ENCODE measurements at regions not wholly inside any gene's neighbourhood (a gene's known extent, or its start where the extent isn't known, plus 50 kb on each side); places are given as distances from the start of the nearest gene placed in this dataset.
A peak's percentile ranks its signal among the peaks of the same experiment; 100 is the strongest.

DNA sequence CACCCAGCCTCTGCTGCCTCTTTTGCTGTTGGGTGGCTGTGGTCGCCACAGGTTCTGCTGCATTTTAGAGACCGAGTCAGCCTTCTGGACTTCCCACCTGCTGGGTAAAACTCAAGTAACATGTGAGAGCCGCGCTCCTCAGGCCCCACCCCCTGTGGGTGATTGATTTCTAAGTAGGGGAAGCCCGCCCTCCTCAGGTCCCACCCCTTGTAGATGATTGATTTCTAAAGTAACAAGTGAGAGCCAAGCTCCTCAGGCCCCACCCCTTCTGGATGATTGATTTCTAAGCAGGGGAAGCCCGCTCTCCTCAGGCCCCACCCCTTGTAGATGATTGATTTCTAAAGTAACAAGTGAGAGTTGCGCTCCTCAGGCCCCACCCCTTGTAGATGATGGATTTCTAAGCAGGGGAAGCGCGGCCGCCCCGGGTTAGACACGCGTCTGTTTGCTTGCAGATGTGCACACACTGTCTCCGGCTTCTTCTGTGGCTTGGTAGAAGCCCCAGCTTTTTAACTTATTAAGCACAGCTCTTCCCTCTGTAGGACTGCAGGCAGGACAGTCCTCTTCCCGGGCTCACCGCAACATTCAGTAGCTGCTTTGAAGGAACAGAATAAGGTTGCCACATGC is 83.4 kb downstream of the FAM43A start:
- peak; percentile 91 for DNase-seq

DNA sequence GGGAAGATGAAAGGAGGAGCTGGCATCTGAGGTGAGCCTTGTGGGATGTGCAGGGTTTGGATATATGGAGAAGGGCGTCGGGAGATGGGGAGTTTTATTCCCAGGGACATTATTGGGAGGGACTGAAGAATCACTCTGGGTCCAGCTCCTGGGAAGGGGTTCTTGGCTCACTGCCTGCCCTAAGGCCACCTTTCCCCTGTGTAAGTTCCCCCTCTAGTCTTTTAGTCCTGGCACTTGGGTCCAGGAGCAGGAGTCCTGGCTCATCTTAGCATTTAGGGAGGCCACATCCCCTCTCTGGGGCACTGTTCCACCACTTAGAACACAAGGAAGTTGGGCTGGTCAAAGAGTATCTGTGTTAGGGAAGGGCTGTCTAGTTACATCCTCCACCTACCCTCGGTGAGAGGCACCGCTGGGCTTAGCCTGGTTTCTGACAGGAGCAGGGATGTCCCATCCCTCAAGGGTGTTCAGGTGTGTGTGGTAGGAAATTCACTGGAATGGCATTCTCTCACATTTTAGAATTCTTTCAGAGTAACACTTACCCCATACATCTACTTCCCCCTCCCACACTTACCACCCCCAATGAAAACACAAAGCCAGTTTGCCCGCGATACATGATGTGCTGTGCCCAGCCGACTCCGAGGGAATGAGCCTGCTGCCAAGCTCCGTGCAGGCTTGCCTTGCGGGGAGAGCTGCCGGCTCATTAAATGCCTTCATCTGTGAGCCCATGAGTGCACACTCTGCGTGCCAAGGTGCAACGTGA is 86.7 kb downstream of the FAM43A start:
- DNase-seq: no peak

DNA sequence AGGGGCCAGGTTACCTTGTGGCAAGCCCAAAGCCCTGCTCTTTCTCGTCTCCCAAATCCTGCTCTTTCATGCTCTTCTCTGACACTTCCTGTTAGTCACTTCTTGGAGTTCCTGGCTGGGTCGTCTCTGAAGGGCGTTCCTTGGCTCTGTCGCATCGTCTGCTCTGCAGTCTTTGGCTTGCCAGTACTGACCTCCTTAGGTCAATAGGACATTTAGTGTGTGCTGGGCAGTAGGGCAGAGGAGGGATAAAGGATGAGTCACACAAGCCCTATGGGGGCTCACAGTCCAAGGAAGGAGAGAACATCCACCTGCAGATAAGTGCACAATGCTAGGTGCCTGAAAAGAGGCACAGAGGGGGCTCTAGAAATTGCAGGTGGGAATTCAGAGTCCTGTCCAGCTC is 87.5 kb downstream of the FAM43A start:
- no peak for DNase-seq

DNA sequence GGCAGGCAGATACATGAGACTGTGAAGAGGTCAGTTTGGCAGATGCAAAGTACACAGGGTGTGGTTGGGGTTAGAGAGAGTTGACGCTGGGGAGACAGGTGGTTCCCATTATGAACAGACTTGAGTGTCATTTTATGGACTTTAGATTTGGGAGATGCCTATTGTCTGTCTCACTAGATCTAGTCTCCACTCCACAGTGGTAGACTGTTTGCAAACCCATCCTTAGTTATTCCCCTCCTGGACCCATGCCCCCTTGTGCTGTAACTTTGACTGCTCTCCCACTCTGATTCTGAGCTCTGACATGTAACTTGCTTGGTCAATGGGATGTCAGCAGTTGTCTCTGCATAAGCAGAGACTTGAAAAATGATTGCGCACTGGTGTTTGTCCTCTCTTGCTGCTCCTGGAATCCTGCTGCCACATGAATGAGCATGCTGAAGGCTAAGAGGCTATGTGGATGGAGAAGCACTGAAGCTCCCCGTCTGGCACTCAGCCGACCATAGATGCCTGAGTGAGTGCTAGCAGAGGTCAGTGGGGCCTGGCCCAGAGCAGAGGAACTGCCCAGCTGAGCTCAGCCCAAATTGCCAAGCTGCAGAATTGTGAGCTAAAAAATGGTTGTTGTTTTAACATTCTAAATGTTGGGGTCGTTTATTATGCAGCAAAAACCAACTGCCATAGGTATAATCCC is 88.2 kb downstream of the FAM43A start:
- no peak for DNase-seq

DNA sequence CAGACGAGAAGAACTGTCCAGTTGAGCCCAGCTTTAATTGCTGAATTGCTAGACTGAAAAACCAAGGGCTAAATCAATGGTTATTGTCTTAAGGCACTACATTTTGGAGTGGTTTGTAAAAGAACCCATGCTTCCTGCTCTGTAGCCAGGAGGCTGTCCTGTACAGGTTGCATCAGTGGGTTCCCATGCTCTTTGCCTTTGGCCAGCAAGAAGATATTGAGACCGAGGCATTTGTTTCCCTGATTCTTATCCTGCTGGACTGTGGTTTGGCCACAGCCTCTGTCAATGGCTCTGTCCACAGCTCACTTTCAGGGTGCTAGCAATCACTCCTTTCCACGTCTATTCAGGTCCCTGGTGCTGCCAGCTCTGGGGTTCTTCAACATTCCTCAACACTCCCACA is 89.6 kb downstream of the FAM43A start:
- no peak for DNase-seq

DNA sequence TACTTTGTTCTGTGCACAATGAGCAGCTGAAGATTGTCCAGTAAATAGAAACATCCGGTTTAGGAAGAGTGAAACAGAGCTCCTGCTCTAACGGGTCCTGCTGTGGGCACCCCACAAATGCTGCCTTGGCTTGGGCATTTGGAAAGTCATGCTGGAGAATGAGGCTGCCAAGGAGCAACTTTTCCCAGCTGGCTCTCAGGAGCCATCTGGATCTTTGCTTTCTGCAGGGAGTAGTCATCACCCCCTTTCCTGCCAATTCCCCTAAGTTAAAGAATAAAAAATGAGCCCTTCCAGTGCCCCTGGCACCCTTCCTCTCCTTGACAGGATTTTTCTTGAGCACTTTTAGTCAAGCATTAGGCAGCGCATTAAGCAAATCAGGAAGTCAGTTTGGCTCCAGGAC is 90.0 kb downstream of the FAM43A start:
- DNase-seq: no peak

DNA sequence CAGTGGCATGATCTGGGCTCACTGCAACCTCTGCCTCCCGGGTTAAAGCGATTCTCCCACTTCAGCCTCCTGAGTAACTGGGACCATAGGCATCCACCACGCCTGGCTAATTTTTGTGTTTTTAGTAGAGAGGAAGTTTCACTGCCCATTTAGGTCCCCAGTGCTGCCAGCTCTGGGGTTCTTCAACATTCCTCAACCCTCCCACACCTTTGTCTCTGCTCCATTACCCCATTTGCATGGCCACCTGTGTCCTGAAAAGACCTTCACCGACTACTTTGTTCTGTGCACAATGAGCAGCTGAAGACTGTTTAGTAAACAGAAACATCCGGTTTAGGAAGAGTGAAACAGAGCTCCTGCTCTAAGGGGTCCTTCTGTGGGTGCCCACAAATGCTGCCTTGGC is 92.0 kb downstream of the FAM43A start:
- no peak for DNase-seq

DNA sequence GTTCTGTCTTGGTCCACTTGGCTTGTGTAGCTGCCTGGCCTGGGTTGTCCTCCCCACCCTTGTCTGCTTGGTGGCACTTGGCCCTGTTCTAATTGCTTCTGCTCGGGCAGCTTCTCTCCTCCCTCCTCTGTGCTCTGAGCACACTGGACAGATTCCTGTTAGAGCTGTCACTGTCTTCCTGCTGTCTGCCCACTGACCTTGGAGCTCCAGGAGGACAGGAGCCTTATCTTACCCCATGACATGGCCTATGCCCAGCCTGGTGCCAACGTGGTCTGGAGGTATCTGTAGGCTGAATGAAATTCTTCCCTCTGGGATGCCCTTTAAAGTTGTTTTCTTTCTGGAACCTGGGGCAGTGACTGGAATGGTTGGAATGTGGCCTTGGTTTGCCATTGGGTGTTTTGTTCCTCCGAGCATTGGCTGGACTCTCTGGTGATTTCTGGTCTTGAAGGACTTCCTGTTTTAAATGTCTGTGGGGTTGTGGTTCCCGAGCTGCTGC is 94.1 kb downstream of the FAM43A start:
- DNase-seq: no peak

DNA sequence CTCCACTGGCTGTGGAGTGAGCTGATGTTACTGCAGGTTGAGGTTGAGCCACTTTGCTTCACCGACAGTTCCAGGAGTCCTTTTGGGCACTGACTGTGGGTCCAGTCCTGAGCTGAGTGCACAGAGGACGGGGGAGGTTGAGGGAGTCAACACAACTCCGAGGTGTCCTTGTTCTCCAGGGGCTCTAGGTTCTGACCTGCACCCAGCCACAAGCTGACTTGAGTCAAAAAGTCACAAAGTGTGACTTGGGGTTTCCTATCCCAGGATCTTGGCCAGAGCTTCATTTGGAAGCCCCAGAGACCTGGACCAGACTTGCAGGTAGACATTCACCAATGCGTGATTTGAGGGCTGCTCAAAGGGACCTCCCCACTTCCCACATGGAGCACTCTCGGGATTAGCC is 95.0 kb downstream of the FAM43A start:
- DNase-seq: no peak

DNA sequence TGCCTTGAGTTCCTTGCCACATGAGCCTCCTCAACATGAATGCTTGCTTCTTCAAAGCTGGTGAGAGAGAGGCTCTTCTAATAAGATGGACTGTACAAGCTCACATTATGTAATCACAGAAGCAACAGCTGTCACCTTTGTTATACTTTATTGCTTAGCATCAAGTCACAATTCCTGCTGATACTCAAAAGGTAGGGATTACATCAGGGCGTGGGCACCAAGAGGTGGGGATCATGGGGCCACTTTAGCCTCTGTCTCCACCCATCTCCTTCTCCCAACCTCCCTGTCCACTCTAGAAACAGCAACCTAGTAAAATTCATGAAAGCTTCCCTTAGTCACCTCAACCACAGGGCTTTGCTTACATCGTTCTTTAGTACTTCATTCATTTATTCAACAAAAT is 95.9 kb downstream of the FAM43A start:
- DNase-seq: no peak

DNA sequence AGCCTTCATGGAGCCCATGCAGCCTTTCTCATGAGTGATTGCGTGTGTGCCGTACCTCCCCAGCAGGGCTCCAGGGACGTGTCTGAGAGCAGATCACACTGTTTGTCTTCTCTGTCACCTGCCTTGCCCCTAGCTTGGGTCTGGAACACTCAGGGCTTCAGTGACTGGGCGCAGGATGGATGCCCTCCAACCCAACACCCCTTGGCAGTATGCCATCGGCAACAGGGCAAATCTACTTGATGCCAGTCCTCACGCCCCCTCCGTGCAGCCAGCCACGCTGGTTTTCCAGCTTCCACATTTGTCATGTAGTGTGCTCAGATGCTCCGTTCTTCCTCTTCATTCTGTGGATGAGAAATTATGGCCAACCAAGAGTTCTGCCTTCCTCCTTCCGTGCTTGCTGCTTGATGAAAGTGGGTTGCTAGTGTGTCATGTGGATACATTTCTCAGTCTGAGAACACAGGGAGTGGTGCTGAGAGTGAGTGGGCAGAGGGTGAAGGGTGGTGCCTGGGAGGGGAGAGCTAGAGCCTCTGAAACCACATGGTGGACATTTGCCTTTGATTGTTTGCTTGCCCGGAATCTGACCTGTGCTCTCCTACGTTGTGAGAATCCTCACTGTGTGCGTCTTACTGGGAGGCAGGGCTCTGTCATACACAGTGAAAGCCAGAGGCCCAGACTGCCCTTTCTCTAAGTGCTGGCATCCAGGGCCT is 97.2 kb downstream of the FAM43A start:
- DNase-seq: no peak

DNA sequence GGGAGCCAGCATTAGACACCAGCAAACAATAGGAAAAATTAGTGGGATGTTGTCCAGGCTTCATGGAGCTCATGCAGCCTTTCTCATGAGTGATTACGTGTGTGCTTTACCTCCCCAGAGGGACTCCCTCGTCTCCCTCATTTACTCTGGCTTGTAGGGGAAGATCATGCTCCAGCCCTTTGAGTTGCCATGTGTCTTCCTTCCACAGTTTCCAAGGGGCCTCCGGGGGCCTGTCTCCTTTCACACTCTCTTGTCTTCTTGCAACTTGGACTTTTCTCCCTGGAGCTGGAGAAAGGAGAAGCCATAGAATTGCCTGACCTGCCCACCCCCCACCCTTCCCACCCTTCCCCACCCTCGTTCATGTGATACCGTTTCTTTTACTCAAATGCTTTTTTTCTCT is 98.7 kb downstream of the FAM43A start:
- DNase-seq: no peak

DNA sequence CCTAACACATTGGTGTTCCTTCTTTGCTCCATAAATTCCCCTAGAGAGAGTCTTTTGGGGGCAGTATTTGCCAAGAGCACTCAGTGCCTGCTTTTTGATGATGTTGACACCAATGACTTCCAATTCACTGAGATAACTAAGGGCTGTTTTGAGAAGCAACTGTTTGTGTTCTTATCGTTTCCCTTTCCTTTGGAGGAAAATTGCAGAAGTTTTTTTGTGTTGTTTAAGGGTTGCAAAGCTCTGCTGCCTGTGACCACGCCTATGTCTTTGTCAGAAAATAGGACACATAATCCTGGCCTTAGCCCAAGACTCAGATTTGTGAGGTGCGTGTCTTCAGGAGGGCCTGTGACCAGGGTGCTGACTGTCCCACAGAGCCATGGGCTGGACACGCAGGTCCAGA is 99.6 kb downstream of the FAM43A start:
- peak; percentile 23 for DNase-seq

DNA sequence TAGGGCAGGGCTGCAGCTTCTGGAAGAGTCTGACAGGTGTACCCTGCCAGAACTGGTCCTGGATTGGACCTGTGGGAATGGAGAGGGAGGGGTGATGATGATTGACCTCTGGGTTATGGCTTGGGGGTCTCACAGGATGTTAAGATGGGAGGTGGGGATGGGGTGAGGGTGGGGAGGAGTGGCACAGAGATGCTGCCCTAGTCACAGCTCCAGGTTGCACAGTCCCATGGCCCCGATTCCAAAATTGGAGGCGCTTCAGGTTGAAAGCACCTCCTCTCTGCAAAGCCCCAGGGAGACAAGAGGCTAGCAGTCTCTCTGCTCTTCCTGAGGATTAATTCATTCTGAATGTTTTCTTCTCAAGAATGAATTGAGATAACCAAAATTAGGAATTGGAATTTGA is 101.4 kb downstream of the FAM43A start:
- DNase-seq: peak; percentile 6

DNA sequence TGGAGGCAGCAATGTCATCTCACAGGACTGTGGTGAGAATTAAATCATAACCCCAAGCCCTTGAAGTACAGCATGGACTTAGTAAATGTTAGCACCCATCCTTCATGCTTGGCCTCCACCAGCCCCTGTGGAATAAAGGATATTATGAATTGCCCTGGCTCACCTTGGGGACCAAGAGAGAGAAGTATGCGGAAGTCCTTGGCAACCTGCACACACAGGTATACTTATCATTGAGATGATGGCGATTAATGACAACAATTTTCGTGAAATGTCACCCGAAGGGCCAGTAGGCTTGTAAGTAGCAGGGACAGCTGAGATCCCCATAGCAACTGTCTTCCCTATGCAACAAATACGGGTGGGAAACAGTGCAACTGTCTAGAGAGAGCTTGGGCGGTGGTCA is 102.0 kb downstream of the FAM43A start:
- DNase-seq: peak; percentile 7

DNA sequence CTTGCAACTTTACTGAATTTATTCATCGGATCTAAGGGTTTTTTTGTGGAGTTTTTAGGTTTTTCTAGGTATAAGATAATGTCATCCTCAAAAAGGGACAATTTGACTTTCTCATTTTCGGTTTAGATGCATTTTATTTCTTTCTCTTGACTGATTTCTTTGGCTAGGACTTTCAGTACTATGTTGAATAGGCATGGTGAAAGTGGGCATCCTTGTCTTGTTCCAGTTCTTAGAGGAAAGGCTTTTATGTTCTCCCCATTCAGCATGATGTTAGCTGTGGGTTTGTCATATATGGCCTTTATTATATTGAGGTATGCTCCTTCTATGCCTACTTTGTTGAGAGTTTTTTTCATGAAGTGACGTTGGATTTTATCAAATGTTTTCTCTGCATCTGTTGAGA is 106.7 kb downstream of the FAM43A start:
- DNase-seq: no peak

DNA sequence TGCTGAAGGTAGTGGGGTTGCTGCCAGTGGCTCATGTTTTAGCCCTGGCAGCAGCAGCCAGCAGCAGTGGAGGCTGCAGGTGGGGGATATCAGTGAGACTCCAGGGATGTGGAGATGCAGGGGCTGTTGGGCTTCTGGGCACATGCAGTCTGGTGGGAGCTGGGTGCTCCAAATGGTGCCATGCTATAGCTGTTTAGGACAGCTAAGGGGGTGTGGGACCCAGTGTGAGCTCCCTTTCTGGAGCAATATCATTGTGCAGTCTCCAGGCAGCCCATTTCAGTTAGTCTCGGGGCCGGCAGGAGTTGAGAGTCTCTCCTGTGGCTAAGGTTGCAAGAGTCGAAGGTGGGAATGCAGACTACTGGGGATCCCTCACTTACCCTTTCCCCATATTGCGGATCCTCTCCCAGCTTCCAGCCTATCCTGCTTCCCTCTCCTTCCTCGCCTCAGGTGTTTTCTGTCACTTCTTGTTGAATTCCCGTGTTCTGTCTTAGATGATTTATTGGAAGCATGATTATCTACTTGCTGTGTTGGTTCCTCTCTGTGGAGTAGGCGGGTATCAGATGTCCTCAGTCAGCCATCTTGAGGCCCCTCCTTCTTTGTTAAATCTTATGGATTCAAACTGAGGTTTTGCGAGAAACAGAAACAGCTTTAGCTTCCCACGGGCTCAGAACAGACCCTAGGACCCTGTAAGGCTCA is 112.0 kb downstream of the FAM43A start:
- peak; percentile 38 for DNase-seq

DNA sequence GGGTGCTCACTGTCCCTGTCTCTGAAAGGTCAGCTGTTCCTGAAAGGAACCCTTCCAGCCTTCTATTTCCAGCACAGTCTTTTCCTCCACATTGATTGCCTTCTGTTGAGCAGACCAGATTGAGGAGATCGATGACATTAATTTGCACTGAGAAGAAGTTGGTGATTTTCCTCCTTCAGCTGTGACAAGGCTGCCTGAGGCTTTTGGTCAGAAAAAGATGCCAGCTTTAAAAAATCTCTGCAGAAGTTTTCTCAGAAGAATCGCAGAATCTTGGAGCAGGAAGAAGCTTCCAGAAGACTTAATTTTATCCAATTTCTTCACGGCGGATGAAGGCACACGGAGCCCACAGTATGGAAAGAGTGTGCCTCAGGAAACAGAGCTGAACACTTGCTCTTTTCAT is 112.8 kb downstream of the FAM43A start:
- DNase-seq: no peak

DNA sequence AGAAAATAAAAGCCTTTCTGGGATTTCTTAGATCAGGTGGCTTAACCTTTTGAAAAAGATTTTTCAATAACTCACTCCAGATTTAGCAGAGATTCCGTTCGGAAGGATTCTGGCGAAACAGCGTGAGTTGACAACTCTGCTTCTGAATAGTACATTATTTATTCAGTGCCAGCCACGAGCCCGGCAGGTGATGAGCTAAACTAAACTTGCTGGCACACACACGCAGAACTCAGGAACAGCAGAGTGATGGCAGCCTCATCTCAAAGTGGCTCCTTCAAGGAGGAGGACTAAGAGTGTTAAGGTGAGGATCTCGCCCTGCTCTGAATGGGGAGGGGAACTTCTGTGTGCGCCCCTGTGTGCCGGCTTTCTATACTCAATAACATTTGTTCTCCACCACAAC is 114.3 kb downstream of the FAM43A start:
- peak; percentile 23 for DNase-seq

DNA sequence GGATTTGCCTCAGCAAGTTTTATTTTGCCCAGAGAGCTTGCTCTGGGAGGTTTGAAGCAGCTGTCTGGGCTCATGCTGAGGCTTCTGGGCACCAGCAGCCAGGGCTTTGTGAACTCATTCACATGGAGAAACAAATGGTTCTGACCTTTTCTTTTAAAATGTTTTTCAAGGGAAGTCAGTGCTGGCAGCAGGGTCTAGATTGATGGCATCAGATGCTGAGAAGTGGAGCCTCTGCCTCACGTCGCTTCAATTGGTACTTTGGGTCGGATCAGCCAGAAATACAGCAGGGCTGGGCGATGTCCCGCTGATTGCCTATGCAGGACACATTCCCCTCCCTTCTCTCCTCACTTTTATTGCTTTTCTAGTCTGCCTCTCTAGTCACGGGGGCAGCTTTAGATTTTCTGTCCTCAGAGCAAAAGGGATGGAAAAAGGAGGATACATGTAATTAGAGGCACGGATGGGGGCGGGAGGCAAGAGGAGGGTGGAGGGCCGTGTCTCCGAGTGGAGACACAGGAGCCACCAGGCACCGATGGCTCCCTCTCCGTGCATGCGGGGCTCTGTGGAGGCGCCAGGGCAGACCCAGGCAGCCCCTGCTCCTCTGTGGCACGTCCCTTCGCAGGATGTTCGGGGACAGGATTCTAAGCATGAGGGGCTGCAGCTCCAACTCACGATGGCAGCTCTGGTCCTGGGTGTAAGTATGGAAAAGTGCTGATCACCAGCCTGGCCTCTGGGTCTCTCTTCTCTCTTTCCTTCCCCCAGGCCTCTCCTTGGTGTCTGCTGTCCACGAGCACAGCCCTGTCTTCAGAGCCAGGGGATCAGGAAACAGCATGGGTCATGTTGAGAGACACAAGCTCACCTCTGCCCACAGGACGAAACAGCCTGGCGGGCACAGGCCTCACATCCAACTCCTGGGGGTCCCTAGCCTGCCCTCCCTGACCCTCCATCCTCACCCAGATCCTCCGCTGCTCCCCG is 116.1 kb downstream of the FAM43A start:
- peak; percentile 51 for DNase-seq

DNA sequence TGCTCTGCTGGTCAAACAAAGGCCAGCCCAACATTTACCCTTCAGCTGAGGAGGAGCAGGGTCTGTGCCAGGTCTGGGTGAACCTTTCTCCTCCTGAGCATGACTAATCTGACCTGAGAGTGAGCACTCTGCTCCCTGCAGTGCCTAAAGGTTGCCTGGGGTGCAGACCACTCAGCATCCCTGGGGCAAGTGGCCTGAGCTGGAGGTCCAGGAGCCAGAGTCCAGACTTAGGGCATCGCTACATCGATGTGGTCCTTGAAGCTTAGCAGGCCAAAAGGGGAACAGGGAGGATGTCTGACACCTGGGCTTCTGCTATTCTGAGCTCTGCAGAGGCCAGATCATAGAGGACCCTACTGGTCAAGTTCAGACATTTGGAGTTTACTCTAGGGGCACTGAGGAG is 119.1 kb downstream of the FAM43A start:
- DNase-seq: no peak

DNA sequence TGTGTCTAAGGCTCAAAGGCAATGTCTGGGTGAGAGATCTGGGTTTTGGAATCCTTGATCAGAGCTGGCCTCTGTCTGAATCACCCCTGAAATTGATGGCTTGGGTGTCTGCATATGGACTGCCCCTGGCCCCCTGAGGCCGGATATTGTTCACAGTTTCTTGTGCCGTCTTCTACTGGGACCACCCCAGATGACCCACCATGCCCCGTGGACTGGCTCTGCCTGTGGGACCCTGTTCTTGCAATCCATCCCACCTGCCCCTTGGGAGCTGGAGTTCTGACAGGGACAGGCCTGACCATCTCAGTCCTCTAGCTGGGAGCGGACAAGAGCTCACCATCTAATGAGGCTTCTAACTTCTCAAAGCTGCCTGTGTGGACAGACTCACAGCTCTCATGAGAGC is 119.9 kb downstream of the FAM43A start:
- DNase-seq: no peak

Data from right forelimb (tissue), 1 donor.